ENCODE measurements at regions not wholly inside any gene's neighbourhood (a gene's known extent, or its start where the extent isn't known, plus 50 kb on each side); places are given as distances from the start of the nearest gene placed in this dataset.
A peak's percentile ranks its signal among the peaks of the same experiment; 100 is the strongest.

- H3K36me3 Mint-ChIP-seq: no peaks in the 10 kb centered on the region
- no peak overlapping the region for H3K4me3 Mint-ChIP-seq
- no peak for TF ChIP-seq CTCF (conservative IDR thresholded peaks at IDR 0.05)
- H3K4me1 Mint-ChIP-seq (ENCODE audit: unreplicated experiment): no peaks in the 10 kb centered on the region
- no peak overlapping the region for H3K27ac Mint-ChIP-seq
- no peak for DNase-seq (ENCODE audit: extremely low spot score, unreplicated experiment)
- no peaks in the 10 kb centered on the region for H3K27me3 Mint-ChIP-seq
- H3K9me3 Mint-ChIP-seq: peaks cover 6% of the 10 kb centered on the region
Measured at GRCh38 chr11:37533087-37533486, 935.1 kb upstream of the RAG2 start.

GRCh38 chr11:37532271-37532670 is 934.2 kb upstream of the RAG2 start:
- H3K4me1 Mint-ChIP-seq (ENCODE audit: unreplicated experiment): no peaks in the 10 kb centered on the region
- no peaks in the 10 kb centered on the region for H3K27me3 Mint-ChIP-seq
- H3K27ac Mint-ChIP-seq: no peak overlapping the region
- H3K4me3 Mint-ChIP-seq: no peak overlapping the region
- DNase-seq (ENCODE audit: extremely low spot score, unreplicated experiment): no peak
- TF ChIP-seq CTCF (conservative IDR thresholded peaks at IDR 0.05): no peak
- peaks cover 6% of the 10 kb centered on the region for H3K9me3 Mint-ChIP-seq
- no peaks in the 10 kb centered on the region for H3K36me3 Mint-ChIP-seq

GRCh38 chr11:37527545-37527944 is 929.5 kb upstream of the RAG2 start:
- Mint-ChIP-seq H3K9me3 (peaks cover 6% of the 10 kb centered on the region), H3K4me1 (ENCODE audit: unreplicated experiment) (no peaks in the 10 kb centered on the region), H3K27me3 (no peaks in the 10 kb centered on the region), H3K4me3 (no peak overlapping the region), H3K36me3 (no peaks in the 10 kb centered on the region), H3K27ac (no peak overlapping the region)
- no peak for TF ChIP-seq CTCF (conservative IDR thresholded peaks at IDR 0.05)
- DNase-seq (ENCODE audit: extremely low spot score, unreplicated experiment): no peak

GRCh38 chr11:37525336-37525735 is 927.3 kb upstream of the RAG2 start:
- TF ChIP-seq CTCF (conservative IDR thresholded peaks at IDR 0.05): no peak
- Mint-ChIP-seq H3K9me3 (peaks cover 12% of the 10 kb centered on the region), H3K4me3 (no peak overlapping the region), H3K4me1 (ENCODE audit: unreplicated experiment) (no peaks in the 10 kb centered on the region), H3K27me3 (no peaks in the 10 kb centered on the region), H3K27ac (no peak overlapping the region), H3K36me3 (no peaks in the 10 kb centered on the region)
- no peak for DNase-seq (ENCODE audit: extremely low spot score, unreplicated experiment)

- no peak for DNase-seq (ENCODE audit: extremely low spot score, unreplicated experiment)
- no peak overlapping the region for H3K4me3 Mint-ChIP-seq
- no peaks in the 10 kb centered on the region for H3K4me1 Mint-ChIP-seq (ENCODE audit: unreplicated experiment)
- H3K9me3 Mint-ChIP-seq: peaks cover 38% of the 10 kb centered on the region
- TF ChIP-seq CTCF (conservative IDR thresholded peaks at IDR 0.05): no peak
- peaks cover 3% of the 10 kb centered on the region for H3K36me3 Mint-ChIP-seq
- no peak overlapping the region for H3K27ac Mint-ChIP-seq
- H3K27me3 Mint-ChIP-seq: no peaks in the 10 kb centered on the region
Measured at GRCh38 chr11:37519781-37520180, 921.7 kb upstream of the RAG2 start.

GRCh38 chr11:37512156-37512780 is 914.2 kb upstream of the RAG2 start:
- no peak for TF ChIP-seq CTCF (conservative IDR thresholded peaks at IDR 0.05)
- Mint-ChIP-seq H3K27me3 (no peaks in the 10 kb centered on the region), H3K27ac (peak overlapping the region; percentile 1), H3K4me1 (ENCODE audit: unreplicated experiment) (no peaks in the 10 kb centered on the region), H3K4me3 (no peak overlapping the region), H3K9me3 (peaks cover 20% of the 10 kb centered on the region), H3K36me3 (peaks cover 3% of the 10 kb centered on the region)
- no peak for DNase-seq (ENCODE audit: extremely low spot score, unreplicated experiment)
